Upper lobe of right lung (tissue), 1 donor: ENCODE measurements at regions not wholly inside any gene's neighbourhood (a gene's known extent, or its start where the extent isn't known, plus 50 kb on each side); places are given as distances from the start of the nearest gene placed in this dataset.

Experiments used
- ATAC-seq: fragments of 200-7000 bp; cut with Tn5 transposase; one replicate; pipeline ENCODE4 v1.9.1; 2020; ENCODE audit warnings: mild to moderate bottlenecking, moderate library complexity
- DNase-seq: peaks from one replicate; pipeline ENCODE4 v3.0.0-alpha.2; 2020
- H3K27ac ChIP-seq: fragments of 200-600 bp; one replicate; pipeline ENCODE4 v1.8.0; 2022
- H3K27me3 ChIP-seq: fragments of 200-600 bp; one replicate; pipeline ENCODE4 v1.8.0; 2022; ENCODE audit warnings: mild to moderate bottlenecking
- H3K36me3 ChIP-seq: fragments of 200-600 bp; one replicate; pipeline ENCODE4 v1.8.0; 2022
- H3K4me1 ChIP-seq: fragments of 200-600 bp; one replicate; pipeline ENCODE4 v1.8.0; 2022
- H3K4me3 ChIP-seq: fragments of 200-600 bp; one replicate; pipeline ENCODE4 v1.8.0; 2022; ENCODE audit warnings: mild to moderate bottlenecking
- H3K9me3 ChIP-seq: fragments of 200-600 bp; one replicate; pipeline ENCODE4 v1.8.0; 2022
- CTCF ChIP-seq: fragments of 200-600 bp; IDR thresholded peaks from one replicate; pipeline ENCODE4 v1.8.0; 2022; ENCODE audit warnings: antibody characterized with exemption
- intact Hi-C: fragments of 100-400 bp; cut with DNase I; formaldehyde crosslinking; loops from one replicate; pipeline ENCODE4 v1.11.0; 2022
- donor health status: DM: no; HTN: yes; CAD: no; lungs with severe emphysema.

GRCh38 chr10:83262434-83262833 lies 876.9 kb upstream of the GHITM start:
- intact Hi-C loops, result no loop called here
- no peaks in the 10 kb centered on the region for H3K9me3 ChIP-seq
- DNase-seq (no peak), ATAC-seq (no peak)
- no peak for TF ChIP-seq CTCF
- H3K4me3 ChIP-seq, result no peak overlapping the region
- no peaks in the 10 kb centered on the region for H3K27me3 ChIP-seq
- H3K36me3 ChIP-seq, result no peaks in the 10 kb centered on the region
- H3K27ac ChIP-seq, result no peak overlapping the region
- H3K4me1 ChIP-seq, result no peaks in the 10 kb centered on the region

GRCh38 chr10:83272666-83273434 lies 866.5 kb upstream of the GHITM start:
- Histone ChIP-seq H3K9me3 (no peaks in the 10 kb centered on the region), H3K4me1 (no peaks in the 10 kb centered on the region), H3K36me3 (no peaks in the 10 kb centered on the region), H3K4me3 (no peak overlapping the region), H3K27me3 (no peaks in the 10 kb centered on the region), H3K27ac (no peak overlapping the region)
- ATAC-seq, result no peak
- no peak for DNase-seq
- intact Hi-C loops, result no loop called here
- no peak for TF ChIP-seq CTCF

GRCh38 chr10:83274088-83274487 lies 865.2 kb upstream of the GHITM start:
- intact Hi-C loops, result no loop called here
- no peaks in the 10 kb centered on the region for H3K27me3 ChIP-seq
- H3K4me3 ChIP-seq, result no peak overlapping the region
- TF ChIP-seq CTCF, result no peak
- no peak for DNase-seq
- no peaks in the 10 kb centered on the region for H3K4me1 ChIP-seq
- no peaks in the 10 kb centered on the region for H3K36me3 ChIP-seq
- H3K9me3 ChIP-seq, result no peaks in the 10 kb centered on the region
- H3K27ac ChIP-seq, result no peak overlapping the region
- no peak for ATAC-seq

GRCh38 chr10:83276971-83277370 lies 862.3 kb upstream of the GHITM start:
- intact Hi-C loops, result no loop called here
- Histone ChIP-seq H3K9me3 (no peaks in the 10 kb centered on the region), H3K4me3 (no peak overlapping the region), H3K36me3 (no peaks in the 10 kb centered on the region), H3K27ac (no peak overlapping the region), H3K27me3 (no peaks in the 10 kb centered on the region), H3K4me1 (no peaks in the 10 kb centered on the region)
- no peak for TF ChIP-seq CTCF
- DNase-seq (no peak), ATAC-seq (no peak)

GRCh38 chr10:83283151-83283550 lies 856.2 kb upstream of the GHITM start:
- no peak overlapping the region for H3K4me3 ChIP-seq
- H3K4me1 ChIP-seq, result no peaks in the 10 kb centered on the region
- H3K27ac ChIP-seq, result no peak overlapping the region
- no peaks in the 10 kb centered on the region for H3K27me3 ChIP-seq
- TF ChIP-seq CTCF, result no peak
- H3K36me3 ChIP-seq, result no peaks in the 10 kb centered on the region
- H3K9me3 ChIP-seq, result no peaks in the 10 kb centered on the region
- intact Hi-C loops, result no loop called here
- DNase-seq (no peak), ATAC-seq (no peak)

- no peaks in the 10 kb centered on the region for H3K27me3 ChIP-seq
- H3K4me3 ChIP-seq, result no peak overlapping the region
- H3K36me3 ChIP-seq, result no peaks in the 10 kb centered on the region
- no peaks in the 10 kb centered on the region for H3K4me1 ChIP-seq
- intact Hi-C loops, result no loop called here
- TF ChIP-seq CTCF, result no peak
- ATAC-seq (no peak), DNase-seq (no peak)
- no peaks in the 10 kb centered on the region for H3K9me3 ChIP-seq
- no peak overlapping the region for H3K27ac ChIP-seq
Measured at GRCh38 chr10:83287374-83287773, 851.9 kb upstream of the GHITM start.
